ENCODE measurements at regions not wholly inside any gene's neighbourhood (a gene's known extent, or its start where the extent isn't known, plus 50 kb on each side); places are given as distances from the start of the nearest gene placed in this dataset.

DNA sequence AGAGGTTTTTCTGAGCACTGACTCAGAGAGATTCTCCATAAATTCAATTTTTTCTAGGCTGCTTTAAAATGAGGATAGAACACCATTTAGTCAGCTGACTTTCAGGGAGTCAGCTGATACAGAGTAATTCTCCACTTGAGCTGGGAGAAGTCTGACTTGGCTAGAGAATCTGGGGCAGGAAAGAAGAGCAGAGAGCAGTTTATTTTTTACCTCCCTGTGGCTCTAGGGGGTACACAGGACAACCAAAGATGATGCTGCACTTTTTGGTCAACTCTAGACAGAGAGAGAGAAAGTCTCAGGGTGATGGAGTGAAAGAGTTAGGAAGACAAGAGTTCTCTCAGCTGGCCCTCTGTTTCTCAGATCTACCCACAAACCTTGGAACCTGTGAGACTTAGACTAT is 67.3 kb upstream of the EED start:
- intact Hi-C loops (cut with micrococcal nuclease), result no loop called here
- no peak overlapping the region for H3K4me3 ChIP-seq (replicated peaks in 1 of 3; ENCODE audit: insufficient read depth in 1 of 3, low read depth in 1 of 3, low read length in 3 of 3)
- no peak overlapping the region for H2AFZ ChIP-seq (ENCODE audit: low read depth, low read length)
- DNase-seq (ENCODE audit: low read depth, low spot score) (no peak), FAIRE-seq (no peak)
- no peak overlapping the region for H3K9ac ChIP-seq (replicated peaks; ENCODE audit: extremely low read depth, insufficient read depth, low read length)
- no peak overlapping the region for H3K4me2 ChIP-seq (ENCODE audit: insufficient read depth, low read length)
- no peak overlapping the region for H3K27ac ChIP-seq (ENCODE audit: insufficient read depth, low read depth, low read length)
- TF ChIP-seq GATA2 (IDR thresholded peaks at IDR 0.05; ENCODE audit: insufficient read depth, insufficient read length, low read depth, low read length) (no peak), POLR2A (IDR thresholded peaks at IDR 0.05; ENCODE audit: low read depth, low read length) (no peak), FOS (IDR thresholded peaks at IDR 0.05; ENCODE audit: borderline replicate concordance, insufficient read depth, low read length) (no peak), EZH2 (IDR thresholded peaks at IDR 0.05; ENCODE audit: borderline replicate concordance, low read depth, low read length, severe bottlenecking) (no peak), MYC (IDR thresholded peaks at IDR 0.05; ENCODE audit: low read depth, low read length) (no peak), JUN (IDR thresholded peaks at IDR 0.05; ENCODE audit: borderline replicate concordance, insufficient read depth, insufficient read length, low read depth) (no peak), POLR2AphosphoS5 (IDR thresholded peaks at IDR 0.05; ENCODE audit: insufficient read depth, low read depth, low read length) (no peak)
- TF ChIP-seq, protein P1, sequence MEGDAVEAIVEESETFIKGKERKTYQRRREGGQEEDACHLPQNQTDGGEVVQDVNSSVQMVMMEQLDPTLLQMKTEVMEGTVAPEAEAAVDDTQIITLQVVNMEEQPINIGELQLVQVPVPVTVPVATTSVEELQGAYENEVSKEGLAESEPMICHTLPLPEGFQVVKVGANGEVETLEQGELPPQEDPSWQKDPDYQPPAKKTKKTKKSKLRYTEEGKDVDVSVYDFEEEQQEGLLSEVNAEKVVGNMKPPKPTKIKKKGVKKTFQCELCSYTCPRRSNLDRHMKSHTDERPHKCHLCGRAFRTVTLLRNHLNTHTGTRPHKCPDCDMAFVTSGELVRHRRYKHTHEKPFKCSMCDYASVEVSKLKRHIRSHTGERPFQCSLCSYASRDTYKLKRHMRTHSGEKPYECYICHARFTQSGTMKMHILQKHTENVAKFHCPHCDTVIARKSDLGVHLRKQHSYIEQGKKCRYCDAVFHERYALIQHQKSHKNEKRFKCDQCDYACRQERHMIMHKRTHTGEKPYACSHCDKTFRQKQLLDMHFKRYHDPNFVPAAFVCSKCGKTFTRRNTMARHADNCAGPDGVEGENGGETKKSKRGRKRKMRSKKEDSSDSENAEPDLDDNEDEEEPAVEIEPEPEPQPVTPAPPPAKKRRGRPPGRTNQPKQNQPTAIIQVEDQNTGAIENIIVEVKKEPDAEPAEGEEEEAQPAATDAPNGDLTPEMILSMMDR (IDR thresholded peaks at IDR 0.05; ENCODE audit: extremely low read depth in 1 of 2, insufficient read depth in 1 of 2, low read depth in 1 of 2, low read length in 2 of 2), result no peak
- TF ChIP-seq, protein P2, sequence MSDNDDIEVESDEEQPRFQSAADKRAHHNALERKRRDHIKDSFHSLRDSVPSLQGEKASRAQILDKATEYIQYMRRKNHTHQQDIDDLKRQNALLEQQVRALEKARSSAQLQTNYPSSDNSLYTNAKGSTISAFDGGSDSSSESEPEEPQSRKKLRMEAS (IDR thresholded peaks at IDR 0.05; ENCODE audit: insufficient read depth, insufficient read length), result no peak
- dilution Hi-C loops (cut with MboI; ENCODE audit: extremely low pct_ligation_motif_present, low sequenced_read_pairs), result no loop called here
- peaks cover 39% of the 10 kb centered on the region for H3K4me1 ChIP-seq (ENCODE audit: control insufficient read depth, extremely low read depth, insufficient read depth, low read length)
- no TSS peak for BruUV-seq (replicated peaks)
- H3K9me3 ChIP-seq (replicated peaks; ENCODE audit: control insufficient read depth, insufficient read depth, low read length), result no peaks in the 10 kb centered on the region
- H4K20me1 ChIP-seq (replicated peaks; ENCODE audit: control insufficient read depth, extremely low read depth, insufficient read depth, low read length), result no peaks in the 10 kb centered on the region
- POLR2A ChIA-PET, result no interaction called here
- H3K36me3 ChIP-seq (ENCODE audit: control insufficient read depth in 2 of 2, extremely low read depth in 1 of 2, insufficient read depth in 2 of 2, low read length in 2 of 2), result no peaks in the 10 kb centered on the region
- H3K79me2 ChIP-seq (ENCODE audit: control insufficient read depth, insufficient read depth, low read length), result no peaks in the 10 kb centered on the region
- CTCF ChIA-PET, result interaction anchor here (1.1 kb wide), 1 partner anchor 45 kb away, joined by 3 read pairs; no protein-coding TSS in a partner anchor
- H3K9me1 ChIP-seq (replicated peaks; ENCODE audit: control insufficient read depth, extremely low read depth, insufficient read depth, low read length), result no peaks in the 10 kb centered on the region
- H3K27me3 ChIP-seq (ENCODE audit: control insufficient read depth in 2 of 2, insufficient read depth in 2 of 2, low read length in 2 of 2), result no peaks in the 10 kb centered on the region

All from endothelial cell of umbilical vein (primary cell).